ENCODE measurements at regions not wholly inside any gene's neighbourhood (a gene's known extent, or its start where the extent isn't known, plus 50 kb on each side); places are given as distances from the start of the nearest gene placed in this dataset.

GRCh38 chr16:86931410-86931941 is 353.1 kb downstream of the FOXL1 start:
- H3K27me3 ChIP-seq: peaks cover 0 to 7% of the 10 kb centered on the region in 2 donors
- H3K36me3 ChIP-seq: no peaks in the 10 kb centered on the region
- DNase-seq (ENCODE audit: low spot score): peak; percentile 80
- H3K27ac ChIP-seq: peak overlapping the region; percentile 4 to 40
- peaks cover 0 to 33% of the 10 kb centered on the region in 2 donors for H3K4me1 ChIP-seq
- H3K9me3 ChIP-seq: no peaks in the 10 kb centered on the region
- TF ChIP-seq CTCF (IDR thresholded peaks at IDR 0.05): no peak
- peak overlapping the region in 1 of 2 donors; percentile 22 for H3K4me3 ChIP-seq

GRCh38 chr16:86932130-86932982 is 354.0 kb downstream of the FOXL1 start:
- no peaks in the 10 kb centered on the region for H3K36me3 ChIP-seq
- H3K4me3 ChIP-seq: no peak overlapping the region
- no peak for TF ChIP-seq CTCF (IDR thresholded peaks at IDR 0.05)
- DNase-seq (ENCODE audit: low spot score): no peak
- H3K9me3 ChIP-seq: no peaks in the 10 kb centered on the region
- peaks cover 0 to 33% of the 10 kb centered on the region in 2 donors for H3K4me1 ChIP-seq
- peaks cover 0 to 7% of the 10 kb centered on the region in 2 donors for H3K27me3 ChIP-seq
- peak overlapping the region in 1 of 2 donors; percentile 40 for H3K27ac ChIP-seq

- Histone ChIP-seq H3K36me3 (no peaks in the 10 kb centered on the region), H3K27me3 (no peaks in the 10 kb centered on the region), H3K27ac (no peak overlapping the region), H3K4me3 (no peak overlapping the region), H3K4me1 (peaks cover 0 to 16% of the 10 kb centered on the region in 2 donors), H3K9me3 (no peaks in the 10 kb centered on the region)
- TF ChIP-seq CTCF (IDR thresholded peaks at IDR 0.05): no peak
- DNase-seq (ENCODE audit: low spot score): no peak
These were observed 356.4 kb downstream of the FOXL1 start for GRCh38 chr16:86934581-86935375.

- Histone ChIP-seq H3K27me3 (no peaks in the 10 kb centered on the region), H3K27ac (no peak overlapping the region), H3K9me3 (peaks cover 0 to 5% of the 10 kb centered on the region in 2 donors), H3K36me3 (no peaks in the 10 kb centered on the region), H3K4me1 (no peaks in the 10 kb centered on the region), H3K4me3 (no peak overlapping the region)
- no peak for DNase-seq (ENCODE audit: low spot score)
- no peak for TF ChIP-seq CTCF (IDR thresholded peaks at IDR 0.05)
These were observed 361.3 kb downstream of the FOXL1 start for GRCh38 chr16:86939609-86940008.

GRCh38 chr16:86941731-86942130 is 363.4 kb downstream of the FOXL1 start:
- Histone ChIP-seq H3K27me3 (no peaks in the 10 kb centered on the region), H3K4me1 (no peaks in the 10 kb centered on the region), H3K27ac (no peak overlapping the region), H3K9me3 (peaks cover 0 to 5% of the 10 kb centered on the region in 2 donors), H3K4me3 (no peak overlapping the region), H3K36me3 (no peaks in the 10 kb centered on the region)
- no peak for DNase-seq (ENCODE audit: low spot score)
- TF ChIP-seq CTCF (IDR thresholded peaks at IDR 0.05): no peak
